A549 (cell line): ENCODE measurements at regions not wholly inside any gene's neighbourhood (a gene's known extent, or its start where the extent isn't known, plus 50 kb on each side); places are given as distances from the start of the nearest gene placed in this dataset.

Experiments
- EP300 ChIP-seq, 2 experiments: fragments of >200 bp; sonication (Bioruptor Twin); formaldehyde crosslinking; IDR thresholded peaks; 2 replicates in 1 of 2; 3 replicates in 1 of 2; pipeline ENCODE4 v1.6.1; 2016 to 2017
- POLR2A ChIP-seq: IDR thresholded peaks from 2 replicates; pipeline ENCODE4 v1.6.1; 2012; ENCODE audit warnings: mild to moderate bottlenecking, low read length
- RAD21 ChIP-seq, 2 experiments: fragments of >200 bp in 1 of 2; sonication (Bioruptor Twin) in 1 of 2; formaldehyde crosslinking in 1 of 2; IDR thresholded peaks in 1 of 2; conservative IDR thresholded peaks in 1 of 2; 2 replicates in 1 of 2; 3 replicates in 1 of 2; pipeline ENCODE4 v1.6.1; 2012 to 2018; ENCODE audit warnings: inconsistent platforms in 1 of 2
- RCOR1 ChIP-seq: fragments of 150-350 bp; IDR thresholded peaks from 2 replicates; pipeline ENCODE4 v1.6.1; 2014; ENCODE audit warnings: antibody characterized with exemption, low read length, low read depth
- TF ChIP-seq, protein P1 (sequence below): fragments of 450-650 bp; IDR thresholded peaks from 2 replicates; pipeline ENCODE4 v1.6.1; 2014; ENCODE audit warnings: antibody characterized with exemption
- TF ChIP-seq, protein P2 (sequence below): fragments of >200 bp; sonication (Bioruptor Twin); formaldehyde crosslinking; IDR thresholded peaks from 3 replicates; pipeline ENCODE4 v1.5.1; 2016
- TF ChIP-seq, protein P3 (sequence below): IDR thresholded peaks from 2 replicates; pipeline ENCODE4 v1.6.1; 2012

DNA sequence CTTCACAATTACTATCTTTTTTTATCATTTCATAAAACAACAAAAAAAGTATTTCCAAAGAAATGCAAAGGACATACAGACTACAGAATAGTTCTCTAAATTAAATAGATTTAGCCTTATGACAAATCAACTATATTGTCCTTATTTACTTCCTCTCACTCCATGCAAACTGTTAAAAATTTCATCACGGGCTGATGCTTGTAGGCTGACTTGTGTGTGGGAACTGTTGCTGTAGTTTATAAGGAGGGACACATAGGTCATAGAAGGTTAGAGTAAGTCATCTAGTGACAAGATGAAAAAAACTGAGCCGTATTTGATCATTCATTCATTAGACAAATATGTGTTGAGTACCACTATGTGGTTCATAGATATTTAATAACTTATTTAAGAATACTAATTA, 232.5 kb upstream of the TBL1XR1 start:
- TF ChIP-seq, protein P1, sequence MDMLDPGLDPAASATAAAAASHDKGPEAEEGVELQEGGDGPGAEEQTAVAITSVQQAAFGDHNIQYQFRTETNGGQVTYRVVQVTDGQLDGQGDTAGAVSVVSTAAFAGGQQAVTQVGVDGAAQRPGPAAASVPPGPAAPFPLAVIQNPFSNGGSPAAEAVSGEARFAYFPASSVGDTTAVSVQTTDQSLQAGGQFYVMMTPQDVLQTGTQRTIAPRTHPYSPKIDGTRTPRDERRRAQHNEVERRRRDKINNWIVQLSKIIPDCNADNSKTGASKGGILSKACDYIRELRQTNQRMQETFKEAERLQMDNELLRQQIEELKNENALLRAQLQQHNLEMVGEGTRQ, result no peak
- TF ChIP-seq RCOR1, result no peak
- TF ChIP-seq, protein P2, sequence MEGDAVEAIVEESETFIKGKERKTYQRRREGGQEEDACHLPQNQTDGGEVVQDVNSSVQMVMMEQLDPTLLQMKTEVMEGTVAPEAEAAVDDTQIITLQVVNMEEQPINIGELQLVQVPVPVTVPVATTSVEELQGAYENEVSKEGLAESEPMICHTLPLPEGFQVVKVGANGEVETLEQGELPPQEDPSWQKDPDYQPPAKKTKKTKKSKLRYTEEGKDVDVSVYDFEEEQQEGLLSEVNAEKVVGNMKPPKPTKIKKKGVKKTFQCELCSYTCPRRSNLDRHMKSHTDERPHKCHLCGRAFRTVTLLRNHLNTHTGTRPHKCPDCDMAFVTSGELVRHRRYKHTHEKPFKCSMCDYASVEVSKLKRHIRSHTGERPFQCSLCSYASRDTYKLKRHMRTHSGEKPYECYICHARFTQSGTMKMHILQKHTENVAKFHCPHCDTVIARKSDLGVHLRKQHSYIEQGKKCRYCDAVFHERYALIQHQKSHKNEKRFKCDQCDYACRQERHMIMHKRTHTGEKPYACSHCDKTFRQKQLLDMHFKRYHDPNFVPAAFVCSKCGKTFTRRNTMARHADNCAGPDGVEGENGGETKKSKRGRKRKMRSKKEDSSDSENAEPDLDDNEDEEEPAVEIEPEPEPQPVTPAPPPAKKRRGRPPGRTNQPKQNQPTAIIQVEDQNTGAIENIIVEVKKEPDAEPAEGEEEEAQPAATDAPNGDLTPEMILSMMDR, result no peak
- TF ChIP-seq POLR2A, result no peak
- no peak for TF ChIP-seq EP300 (IDR thresholded peaks at IDR 0.05)
- TF ChIP-seq, protein P3, sequence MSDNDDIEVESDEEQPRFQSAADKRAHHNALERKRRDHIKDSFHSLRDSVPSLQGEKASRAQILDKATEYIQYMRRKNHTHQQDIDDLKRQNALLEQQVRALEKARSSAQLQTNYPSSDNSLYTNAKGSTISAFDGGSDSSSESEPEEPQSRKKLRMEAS, result no peak
- TF ChIP-seq RAD21 (conservative IDR thresholded peaks at IDR 0.05 in 1 of 2, IDR thresholded peaks at IDR 0.05 in 1 of 2), result no peak
